ENCODE measurements at regions not wholly inside any gene's neighbourhood (a gene's known extent, or its start where the extent isn't known, plus 50 kb on each side); places are given as distances from the start of the nearest gene placed in this dataset.
A peak's percentile ranks its signal among the peaks of the same experiment; 100 is the strongest.

- 0 out of 2 replicates have a peak, but pooled peaks have one; percentile 3 for TF ChIP-seq FOXP1 (IDR thresholded peaks at IDR 0.05)
- TF ChIP-seq FOXP1 (CRISPR knock-in tag; IDR thresholded peaks at IDR 0.05): peak; percentile 69
- TF ChIP-seq MAX (IDR thresholded peaks at IDR 0.05): no peak
- no peak for TF ChIP-seq ZBTB33 (CRISPR knock-in tag; IDR thresholded peaks at IDR 0.05)
- no peak for TF ChIP-seq ZNF136 (CRISPR knock-in tag; IDR thresholded peaks at IDR 0.05; ENCODE audit: low read depth)
- 0 out of 2 replicates have a peak, but pooled peaks have one; percentile 24 for TF ChIP-seq ZMYM4 (CRISPR knock-in tag; IDR thresholded peaks at IDR 0.05)
- TF ChIP-seq RFX3 (CRISPR knock-in tag; IDR thresholded peaks at IDR 0.05): no peak
- peak; percentile 20; the same call in 1 of the 2 replicates for TF ChIP-seq NCOA2 (CRISPR knock-in tag; IDR thresholded peaks at IDR 0.05)
- TF ChIP-seq IKZF1 (IDR thresholded peaks at IDR 0.05): no peak
- no peak for TF ChIP-seq HOXA7 (CRISPR knock-in tag; IDR thresholded peaks at IDR 0.05)
- no peak for TF ChIP-seq HNRNPUL1 (IDR thresholded peaks at IDR 0.05; ENCODE audit: low read depth, low read length)
- no peak for TF ChIP-seq ZNF44 (CRISPR knock-in tag; IDR thresholded peaks at IDR 0.05)
- TF ChIP-seq, protein P1, sequence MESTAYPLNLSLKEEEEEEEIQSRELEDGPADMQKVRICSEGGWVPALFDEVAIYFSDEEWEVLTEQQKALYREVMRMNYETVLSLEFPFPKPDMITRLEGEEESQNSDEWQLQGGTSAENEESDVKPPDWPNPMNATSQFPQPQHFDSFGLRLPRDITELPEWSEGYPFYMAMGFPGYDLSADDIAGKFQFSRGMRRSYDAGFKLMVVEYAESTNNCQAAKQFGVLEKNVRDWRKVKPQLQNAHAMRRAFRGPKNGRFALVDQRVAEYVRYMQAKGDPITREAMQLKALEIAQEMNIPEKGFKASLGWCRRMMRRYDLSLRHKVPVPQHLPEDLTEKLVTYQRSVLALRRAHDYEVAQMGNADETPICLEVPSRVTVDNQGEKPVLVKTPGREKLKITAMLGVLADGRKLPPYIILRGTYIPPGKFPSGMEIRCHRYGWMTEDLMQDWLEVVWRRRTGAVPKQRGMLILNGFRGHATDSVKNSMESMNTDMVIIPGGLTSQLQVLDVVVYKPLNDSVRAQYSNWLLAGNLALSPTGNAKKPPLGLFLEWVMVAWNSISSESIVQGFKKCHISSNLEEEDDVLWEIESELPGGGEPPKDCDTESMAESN (CRISPR knock-in tag; conservative IDR thresholded peaks at IDR 0.05): no peak
- no peak for TF ChIP-seq LCORL (IDR thresholded peaks at IDR 0.05)
- TF ChIP-seq LCORL (CRISPR knock-in tag; IDR thresholded peaks at IDR 0.05): 0 out of 2 replicates have a peak, but pooled peaks have one; percentile 23
- TF ChIP-seq AKAP8 (CRISPR knock-in tag; IDR thresholded peaks at IDR 0.05): no peak
- peak; percentile 60; the same call in 1 of the 2 replicates for TF ChIP-seq FOXO1 (CRISPR knock-in tag; IDR thresholded peaks at IDR 0.05)
- TF ChIP-seq ZNF761 (CRISPR knock-in tag; conservative IDR thresholded peaks at IDR 0.05): no peak
- no peak for TF ChIP-seq LRRFIP1 (CRISPR knock-in tag; conservative IDR thresholded peaks at IDR 0.05)
- no peak for TF ChIP-seq ZNF770 (CRISPR knock-in tag; IDR thresholded peaks at IDR 0.05)
- TF ChIP-seq KAT7 (CRISPR knock-in tag; IDR thresholded peaks at IDR 0.05; ENCODE audit: borderline replicate concordance): no peak
- no peak for TF ChIP-seq ZNF800 (CRISPR knock-in tag; IDR thresholded peaks at IDR 0.05)
- no peak for TF ChIP-seq ZBTB38 (CRISPR knock-in tag; IDR thresholded peaks at IDR 0.05)
Observed at GRCh38 chr6:144649085-144649484, 363.9 kb downstream of the UTRN start (continued).

Data from HepG2 (cell line).